B cell (primary cell): ENCODE measurements at regions not wholly inside any gene's neighbourhood (a gene's known extent, or its start where the extent isn't known, plus 50 kb on each side); places are given as distances from the start of the nearest gene placed in this dataset.

Source experiments
- ATAC-seq: fragments of 200-7000 bp; cut with Tn5 transposase; one replicate; pipeline ENCODE4 v1.10.0; 2021; ENCODE audit warnings: low read depth, mild to moderate bottlenecking, moderate number of reproducible peaks, moderate library complexity
- CTCF ChIA-PET: fragments of 350-600 bp; sonication (Branson Sonifier 250); formaldehyde crosslinking; loops from one replicate; lab custom pipeline; 2021; ENCODE audit warnings: antibody characterized with exemption, inconsistent platforms; lab: Charles Lee
- POLR2A ChIA-PET: fragments of 350-600 bp; sonication (Branson Sonifier 250); formaldehyde crosslinking; loops from one replicate; lab custom pipeline; 2021; ENCODE audit warnings: antibody characterized with exemption; lab: Charles Lee
- DNase-seq: peaks from one replicate; pipeline ENCODE4 v3.0.0; 2013
- H2AFZ ChIP-seq: 2 replicates; pipeline ENCODE4 v1.6.1; 2012; ENCODE audit warnings: mild to moderate bottlenecking, low read depth, low read length; ENCODE audit not compliant: insufficient read depth, poor library complexity, severe bottlenecking
- H3K27ac ChIP-seq, 2 donors: 1 replicate in 1 of 2; 2 replicates in 1 of 2; pipeline ENCODE4 v1.5.1; 2012 to 2013; ENCODE audit warnings: low read length in 2 of 2, mild to moderate bottlenecking in 2 of 2, moderate library complexity in 1 of 2
- H3K27me3 ChIP-seq, 4 experiments: fragments of 200-600 bp in 1 of 4; sonication (generic) in 1 of 4; replicated peaks in 1 of 4; 1 replicate in 2 of 4; 2 replicates in 2 of 4; pipeline versions ENCODE4 v1.6.1 to v1.7.0; 2013 to 2016; ENCODE audit warnings: low read length in 3 of 4, mild to moderate bottlenecking in 2 of 4, mixed read lengths in 1 of 4, moderate library complexity in 1 of 4; ENCODE audit not compliant: insufficient read depth in 4 of 4, control insufficient read depth in 3 of 4; ENCODE audit errors: control extremely low read depth in 1 of 4
- H3K36me3 ChIP-seq, 2 experiments: replicated peaks in 1 of 2; 1 replicate in 1 of 2; 2 replicates in 1 of 2; pipeline versions ENCODE4 v1.6.1 to v1.7.1; 2013; ENCODE audit warnings: low read length in 1 of 2; ENCODE audit not compliant: insufficient read depth in 2 of 2, control insufficient read depth in 1 of 2; ENCODE audit errors: control extremely low read depth in 1 of 2, extremely low read depth in 1 of 2
- H3K4me1 ChIP-seq, 2 donors: fragments of 200-600 bp in 1 of 2; sonication (generic) in 1 of 2; 1 replicate in 1 of 2; 2 replicates in 1 of 2; pipeline versions ENCODE4 v1.5.1 to v1.6.1; 2013 to 2017; ENCODE audit warnings: low read length in 2 of 2; ENCODE audit not compliant: control insufficient read depth in 2 of 2, insufficient read depth in 2 of 2
- H3K4me2 ChIP-seq: replicated peaks from 2 replicates; pipeline ENCODE3; 2012; ENCODE audit warnings: mild to moderate bottlenecking, low read depth, low read length; ENCODE audit not compliant: poor library complexity, severe bottlenecking
- H3K4me3 ChIP-seq, 5 experiments: fragments of 200-600 bp in 1 of 5; sonication (generic) in 1 of 5; 1 replicate in 3 of 5; 2 replicates in 2 of 5; pipeline versions ENCODE4 v1.5.1 to v1.7.0; 2011 to 2016; ENCODE audit warnings: low read length in 4 of 5, mild to moderate bottlenecking in 4 of 5, low read depth in 2 of 5, control low read depth in 1 of 5, moderate library complexity in 1 of 5; ENCODE audit not compliant: insufficient read depth in 1 of 5; ENCODE audit errors: control extremely low read depth in 1 of 5, extremely low read depth in 1 of 5
- H3K79me2 ChIP-seq: fragments of 200-600 bp; sonication (generic); one replicate; pipeline ENCODE4 v1.6.0; 2016; ENCODE audit warnings: low read length; ENCODE audit not compliant: control insufficient read depth, insufficient read depth
- H3K9ac ChIP-seq: fragments of 200-600 bp; sonication (generic); 2 replicates; pipeline ENCODE4 v1.6.1; 2017; ENCODE audit warnings: mild to moderate bottlenecking, low read length, moderate library complexity
- H3K9me3 ChIP-seq, 3 donors: one replicate each; pipeline versions ENCODE4 v1.6.1 to v1.7.1; 2013; ENCODE audit warnings: low read length in 2 of 3; ENCODE audit not compliant: control insufficient read depth in 2 of 3, insufficient read depth in 1 of 3; ENCODE audit errors: control extremely low read depth in 1 of 3
- H4K20me1 ChIP-seq: 2 replicates; pipeline ENCODE4 v1.6.0; 2012; ENCODE audit warnings: mild to moderate bottlenecking, low read length; ENCODE audit not compliant: insufficient read depth, control insufficient read depth, poor library complexity, severe bottlenecking
- H3K27ac Mint-ChIP-seq: one replicate; pipeline ENCODE4 v1.8.0; 2021; ENCODE audit warnings: mixed read lengths
- H3K27me3 Mint-ChIP-seq: one replicate; pipeline ENCODE4 v1.8.0; 2021; ENCODE audit warnings: mixed read lengths
- H3K4me1 Mint-ChIP-seq: one replicate; pipeline ENCODE4 v1.8.0; 2021; ENCODE audit warnings: mixed read lengths
- H3K4me3 Mint-ChIP-seq: one replicate; pipeline ENCODE4 v1.8.0; 2021; ENCODE audit warnings: mixed read lengths
- H3K9me3 Mint-ChIP-seq: one replicate; pipeline ENCODE4 v1.8.0; 2022; ENCODE audit warnings: mixed read lengths; ENCODE audit not compliant: insufficient read depth
- CTCF ChIP-seq: fragments of 200-600 bp; IDR thresholded peaks from one replicate; pipeline ENCODE4 v1.8.0; 2022; ENCODE audit warnings: antibody characterized with exemption, mild to moderate bottlenecking
- EZH2 ChIP-seq: IDR thresholded peaks from 2 replicates; pipeline ENCODE4 v1.6.1; 2012; ENCODE audit warnings: borderline replicate concordance, low read depth, mild to moderate bottlenecking, moderate library complexity, low read length; ENCODE audit not compliant: insufficient read depth, poor library complexity, severe bottlenecking
- WGBS: methylation state at CpG from one replicate; pipeline ENCODE4 v1.1.5; 2013; ENCODE audit warnings: missing lambda C conversion rate; ENCODE audit not compliant: insufficient coverage; 5-methylcytosine and 5-hydroxymethylcytosine counted together
- intact Hi-C: fragments of 100-400 bp; cut with micrococcal nuclease; formaldehyde crosslinking; loops from one replicate; pipeline ENCODE4 v1.10.0; 2022

GRCh38 chr3:176789947-176790346 is 407.3 kb downstream of the TBL1XR1 start:
- Mint-ChIP-seq H3K9me3 (peaks cover 2% of the 10 kb centered on the region), H3K27me3 (no peaks in the 10 kb centered on the region), H3K4me3 (no peak overlapping the region), H3K4me1 (no peaks in the 10 kb centered on the region), H3K27ac (no peak overlapping the region)
- Histone ChIP-seq H3K36me3 (no peaks in the 10 kb centered on the region), H3K9me3 (no peaks in the 10 kb centered on the region), H3K27me3 (no peaks in the 10 kb centered on the region), H3K27ac (no peak overlapping the region), H3K9ac (no peak overlapping the region), H3K79me2 (no peaks in the 10 kb centered on the region), H2AFZ (no peak overlapping the region), H3K4me2 (no peak overlapping the region), H4K20me1 (no peaks in the 10 kb centered on the region), H3K4me3 (no peak overlapping the region), H3K4me1 (no peaks in the 10 kb centered on the region)
- ATAC-seq (no peak), DNase-seq (no peak)
- intact Hi-C loops = no loop called here
- no peak for TF ChIP-seq EZH2
- ChIA-PET POLR2A (no interaction called here), CTCF (no interaction called here)
- 100% methylated on average over 1 of the region's 3 CpGs for WGBS

- WGBS = no CpG with 5 or more reads among the region's 1 CpG
- no peak overlapping the region for H3K9ac ChIP-seq
- ChIA-PET POLR2A (no interaction called here), CTCF (no interaction called here)
- H3K27me3 ChIP-seq = no peaks in the 10 kb centered on the region
- H3K79me2 ChIP-seq = no peaks in the 10 kb centered on the region
- H3K36me3 ChIP-seq = no peaks in the 10 kb centered on the region
- H3K9me3 ChIP-seq = no peaks in the 10 kb centered on the region
- TF ChIP-seq CTCF (no peak), EZH2 (no peak)
- H3K4me2 ChIP-seq = no peak overlapping the region
- intact Hi-C loops = no loop called here
- no peak overlapping the region for H2AFZ ChIP-seq
- Mint-ChIP-seq H3K27me3 (no peaks in the 10 kb centered on the region), H3K4me3 (no peak overlapping the region), H3K27ac (no peak overlapping the region), H3K4me1 (no peaks in the 10 kb centered on the region), H3K9me3 (peaks cover 2% of the 10 kb centered on the region)
- no peak overlapping the region for H3K27ac ChIP-seq
- no peak for DNase-seq
- no peaks in the 10 kb centered on the region for H4K20me1 ChIP-seq
- H3K4me3 ChIP-seq = no peak overlapping the region
- ATAC-seq = no peak
- no peaks in the 10 kb centered on the region for H3K4me1 ChIP-seq
Measured at GRCh38 chr3:176789281-176789705, 408.0 kb downstream of the TBL1XR1 start.
